Testis (tissue), 2 donors: ENCODE measurements at regions not wholly inside any gene's neighbourhood (a gene's known extent, or its start where the extent isn't known, plus 50 kb on each side); places are given as distances from the start of the nearest gene placed in this dataset.

Experiments used
- DNase-seq: peaks from one replicate; pipeline ENCODE4 v3.0.0-alpha.2; 2019
- H3K27ac ChIP-seq, 2 donors: fragments of 200-600 bp; sonication (generic); one replicate each; pipeline ENCODE4 v1.5.1; 2019
- H3K27me3 ChIP-seq: fragments of 200-600 bp; sonication (generic); one replicate; pipeline ENCODE4 v1.5.1; 2019
- H3K36me3 ChIP-seq: fragments of 200-600 bp; sonication (generic); one replicate; pipeline ENCODE4 v1.5.1; 2017; ENCODE audit warnings: low read depth; ENCODE audit errors: missing control alignments
- H3K4me1 ChIP-seq: fragments of 200-600 bp; sonication (generic); one replicate; pipeline ENCODE4 v1.5.1; 2019
- H3K4me3 ChIP-seq, 2 donors: fragments of 200-600 bp; sonication (generic); one replicate each; pipeline ENCODE4 v1.5.1; 2017 to 2019
- H3K9me3 ChIP-seq: fragments of 200-600 bp; sonication (generic); one replicate; pipeline ENCODE4 v1.5.1; 2017
- CTCF ChIP-seq, 3 experiments: fragments of 450-650 bp in 2 of 3; fragments of 200-600 bp in 1 of 3; sonication (generic) in 1 of 3; IDR thresholded peaks; one replicate each; pipeline ENCODE4 v1.5.1; 2016 to 2019; ENCODE audit warnings: antibody characterized with exemption in 3 of 3, mild to moderate bottlenecking in 2 of 3, moderate library complexity in 1 of 3
- POLR2A ChIP-seq: fragments of 450-650 bp; IDR thresholded peaks from one replicate; pipeline ENCODE4 v1.6.1; 2017; ENCODE audit warnings: antibody characterized with exemption, mild to moderate bottlenecking, moderate library complexity
- WGBS, 2 donors: methylation state at CpG; one replicate each; pipeline ENCODE4 v1.1.5; 2018; 5-methylcytosine and 5-hydroxymethylcytosine counted together
- intact Hi-C: fragments of 100-400 bp; cut with DNase I; formaldehyde crosslinking; loops from one replicate; pipeline ENCODE4 v1.15.1; 2023; ENCODE audit warnings: low total_unique reads

GRCh38 chr14:47785058-47785457, 109.7 kb upstream of the MDGA2 start:
- DNase-seq, result no peak
- intact Hi-C loops, result no loop called here
- H3K27me3 ChIP-seq, result no peaks in the 10 kb centered on the region

GRCh38 chr14:47778631-47779030, 103.2 kb upstream of the MDGA2 start:
- no peaks in the 10 kb centered on the region for H3K4me1 ChIP-seq
- WGBS, 2 donors, result 41% methylated on average over 4 of the region's 4 CpGs
- intact Hi-C loops, result no loop called here
- no peak for DNase-seq
- no peak overlapping the region for H3K27ac ChIP-seq
- TF ChIP-seq CTCF (IDR thresholded peaks at IDR 0.05), result no peak
- no peak for TF ChIP-seq POLR2A
- H3K4me3 ChIP-seq, result no peak overlapping the region
- H3K36me3 ChIP-seq, result no peaks in the 10 kb centered on the region
- H3K27me3 ChIP-seq, result no peaks in the 10 kb centered on the region
- no peaks in the 10 kb centered on the region for H3K9me3 ChIP-seq

More at GRCh38 chr14:47785058-47785457, 109.7 kb upstream of the MDGA2 start:
- Histone ChIP-seq H3K27ac (no peak overlapping the region), H3K4me3 (no peak overlapping the region), H3K4me1 (no peaks in the 10 kb centered on the region), H3K36me3 (no peaks in the 10 kb centered on the region), H3K9me3 (no peaks in the 10 kb centered on the region)
- no peak for TF ChIP-seq POLR2A
- WGBS, 2 donors, result 59 to 67% methylated on average over 2 of the region's 2 CpGs

- WGBS, 2 donors, result 88 to 92% methylated on average over 1 of the region's 1 CpG
- no peak for TF ChIP-seq CTCF (IDR thresholded peaks at IDR 0.05)
- TF ChIP-seq POLR2A, result no peak
- H3K9me3 ChIP-seq, result no peaks in the 10 kb centered on the region
- no peak overlapping the region for H3K27ac ChIP-seq
- H3K4me1 ChIP-seq, result no peaks in the 10 kb centered on the region
- no peaks in the 10 kb centered on the region for H3K27me3 ChIP-seq
- intact Hi-C loops, result no loop called here
- no peak overlapping the region for H3K4me3 ChIP-seq
- no peak for DNase-seq
- no peaks in the 10 kb centered on the region for H3K36me3 ChIP-seq
Measured at GRCh38 chr14:47772652-47773051, 97.2 kb upstream of the MDGA2 start.

- Histone ChIP-seq H3K27me3 (no peaks in the 10 kb centered on the region), H3K36me3 (no peaks in the 10 kb centered on the region), H3K9me3 (no peaks in the 10 kb centered on the region), H3K4me1 (no peaks in the 10 kb centered on the region), H3K27ac (no peak overlapping the region), H3K4me3 (no peak overlapping the region)
- TF ChIP-seq CTCF (IDR thresholded peaks at IDR 0.05) (no peak), POLR2A (no peak)
- 84 to 87% methylated on average over 2 of the region's 2 CpGs for WGBS, 2 donors
- intact Hi-C loops, result no loop called here
- no peak for DNase-seq
Measured at GRCh38 chr14:47763188-47763854, 87.9 kb upstream of the MDGA2 start.

GRCh38 chr14:47746986-47747385, 71.6 kb upstream of the MDGA2 start:
- no peak for DNase-seq
- TF ChIP-seq CTCF (IDR thresholded peaks at IDR 0.05) (no peak), POLR2A (no peak)
- Histone ChIP-seq H3K4me3 (no peak overlapping the region), H3K4me1 (no peaks in the 10 kb centered on the region), H3K36me3 (no peaks in the 10 kb centered on the region), H3K27me3 (no peaks in the 10 kb centered on the region), H3K9me3 (no peaks in the 10 kb centered on the region), H3K27ac (no peak overlapping the region)
- 89 to 95% methylated on average over 1 of the region's 1 CpG for WGBS, 2 donors
- intact Hi-C loops, result no loop called here
